ENCODE measurements at regions not wholly inside any gene's neighbourhood (a gene's known extent, or its start where the extent isn't known, plus 50 kb on each side); places are given as distances from the start of the nearest gene placed in this dataset.

DNA sequence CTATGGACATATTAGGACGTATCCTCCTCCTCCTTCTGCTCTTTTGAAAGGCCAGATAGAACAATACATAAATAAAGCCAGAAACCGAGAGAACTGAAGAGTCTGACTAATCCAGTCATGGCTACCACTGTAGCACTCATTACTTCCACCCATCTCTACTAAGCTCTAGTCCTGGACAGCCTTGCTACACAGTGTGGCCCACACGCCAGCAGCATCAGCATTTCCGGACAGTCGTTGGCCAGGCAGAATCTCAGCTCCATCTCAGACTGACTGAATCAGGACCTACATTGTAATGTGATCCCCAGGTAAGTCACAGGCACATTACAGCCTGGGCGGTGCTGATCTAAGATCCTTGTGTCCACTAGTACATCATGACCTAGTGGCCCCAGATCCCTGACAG, 182.9 kb downstream of the DRD1 start:
- Mint-ChIP-seq H3K27ac (ENCODE audit: unreplicated experiment) (no peak overlapping the region), H3K27me3 (ENCODE audit: low read depth) (peaks cover 3% of the 10 kb centered on the region), H3K36me3 (ENCODE audit: low read depth) (no peaks in the 10 kb centered on the region), H3K9me3 (ENCODE audit: low read depth) (peaks cover 6% of the 10 kb centered on the region), H3K4me3 (ENCODE audit: unreplicated experiment) (no peak overlapping the region), H3K4me1 (ENCODE audit: low read depth) (no peaks in the 10 kb centered on the region)
- TF ChIP-seq, protein P1, sequence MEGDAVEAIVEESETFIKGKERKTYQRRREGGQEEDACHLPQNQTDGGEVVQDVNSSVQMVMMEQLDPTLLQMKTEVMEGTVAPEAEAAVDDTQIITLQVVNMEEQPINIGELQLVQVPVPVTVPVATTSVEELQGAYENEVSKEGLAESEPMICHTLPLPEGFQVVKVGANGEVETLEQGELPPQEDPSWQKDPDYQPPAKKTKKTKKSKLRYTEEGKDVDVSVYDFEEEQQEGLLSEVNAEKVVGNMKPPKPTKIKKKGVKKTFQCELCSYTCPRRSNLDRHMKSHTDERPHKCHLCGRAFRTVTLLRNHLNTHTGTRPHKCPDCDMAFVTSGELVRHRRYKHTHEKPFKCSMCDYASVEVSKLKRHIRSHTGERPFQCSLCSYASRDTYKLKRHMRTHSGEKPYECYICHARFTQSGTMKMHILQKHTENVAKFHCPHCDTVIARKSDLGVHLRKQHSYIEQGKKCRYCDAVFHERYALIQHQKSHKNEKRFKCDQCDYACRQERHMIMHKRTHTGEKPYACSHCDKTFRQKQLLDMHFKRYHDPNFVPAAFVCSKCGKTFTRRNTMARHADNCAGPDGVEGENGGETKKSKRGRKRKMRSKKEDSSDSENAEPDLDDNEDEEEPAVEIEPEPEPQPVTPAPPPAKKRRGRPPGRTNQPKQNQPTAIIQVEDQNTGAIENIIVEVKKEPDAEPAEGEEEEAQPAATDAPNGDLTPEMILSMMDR (IDR thresholded peaks at IDR 0.05): no peak
- no peak for DNase-seq (ENCODE audit: low spot score)

DNA sequence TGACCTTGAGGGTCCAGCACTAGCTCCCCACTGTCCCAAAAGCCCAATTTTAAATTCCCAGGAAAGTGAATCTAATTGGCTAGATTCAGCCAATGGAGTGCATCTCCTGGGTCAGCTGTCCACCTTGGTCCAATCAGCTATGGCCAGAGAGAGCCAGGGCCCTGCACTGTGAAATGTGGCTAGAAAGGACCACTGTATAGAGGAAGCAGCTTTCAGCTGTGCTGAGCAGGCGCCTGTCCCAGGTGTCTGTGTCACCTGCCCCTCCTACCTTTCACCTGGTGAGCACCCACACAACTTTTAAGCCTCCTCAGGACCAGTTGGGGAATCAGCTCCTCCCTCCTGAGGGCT, 186.2 kb downstream of the DRD1 start:
- peaks cover 6% of the 10 kb centered on the region for H3K9me3 Mint-ChIP-seq (ENCODE audit: low read depth)

DNA sequence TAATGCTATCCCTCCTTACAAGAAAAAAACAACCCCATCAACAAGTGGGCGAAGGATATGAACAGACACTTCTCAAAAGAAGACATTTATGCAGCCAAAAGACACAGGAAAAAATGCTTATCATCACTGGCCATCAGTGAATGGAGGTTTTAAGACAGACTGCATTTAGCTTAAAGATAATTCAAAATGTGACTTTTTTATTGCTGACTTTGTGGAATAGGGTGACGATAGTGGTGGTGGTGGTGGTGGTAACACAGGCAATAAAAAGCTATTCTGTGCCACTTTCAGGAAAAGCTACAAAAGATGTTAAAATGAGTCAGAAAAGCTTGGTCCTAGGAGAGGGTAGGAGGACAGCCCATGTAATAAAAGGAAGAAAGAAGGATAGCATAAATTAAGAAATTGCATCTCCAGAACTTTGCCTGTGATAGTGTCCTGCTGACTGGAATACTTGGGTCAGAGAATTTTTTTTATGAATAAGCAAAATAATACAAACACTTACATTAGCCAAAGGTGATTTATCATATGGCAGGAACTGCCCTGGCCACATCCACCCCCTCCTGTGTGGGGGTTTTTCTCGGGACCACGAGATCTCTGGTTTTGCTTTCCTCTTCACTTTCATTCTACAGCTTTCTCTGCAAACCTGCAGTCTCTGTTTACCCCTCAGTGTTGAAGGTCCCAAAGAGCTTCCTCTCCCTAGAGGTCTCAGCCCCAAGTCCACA, 186.7 kb downstream of the DRD1 start:
- TF ChIP-seq, protein P1 (IDR thresholded peaks at IDR 0.05): no peak
- H3K27ac Mint-ChIP-seq (ENCODE audit: unreplicated experiment): no peak overlapping the region
- H3K27me3 Mint-ChIP-seq (ENCODE audit: low read depth): peaks cover 3% of the 10 kb centered on the region
- H3K36me3 Mint-ChIP-seq (ENCODE audit: low read depth): no peaks in the 10 kb centered on the region
- peaks cover 8% of the 10 kb centered on the region for H3K4me1 Mint-ChIP-seq (ENCODE audit: low read depth)
- DNase-seq (ENCODE audit: low spot score): no peak
- H3K9me3 Mint-ChIP-seq (ENCODE audit: low read depth): peaks cover 3% of the 10 kb centered on the region
- no peak overlapping the region for H3K4me3 Mint-ChIP-seq (ENCODE audit: unreplicated experiment)

More for the DNA sequence above, 186.2 kb downstream of the DRD1 start:
- H3K36me3 Mint-ChIP-seq (ENCODE audit: low read depth): no peaks in the 10 kb centered on the region
- peaks cover 8% of the 10 kb centered on the region for H3K4me1 Mint-ChIP-seq (ENCODE audit: low read depth)
- H3K27me3 Mint-ChIP-seq (ENCODE audit: low read depth): peaks cover 3% of the 10 kb centered on the region
- TF ChIP-seq, protein P1 (IDR thresholded peaks at IDR 0.05): no peak
- no peak overlapping the region for H3K4me3 Mint-ChIP-seq (ENCODE audit: unreplicated experiment)
- no peak overlapping the region for H3K27ac Mint-ChIP-seq (ENCODE audit: unreplicated experiment)
- DNase-seq (ENCODE audit: low spot score): no peak

DNA sequence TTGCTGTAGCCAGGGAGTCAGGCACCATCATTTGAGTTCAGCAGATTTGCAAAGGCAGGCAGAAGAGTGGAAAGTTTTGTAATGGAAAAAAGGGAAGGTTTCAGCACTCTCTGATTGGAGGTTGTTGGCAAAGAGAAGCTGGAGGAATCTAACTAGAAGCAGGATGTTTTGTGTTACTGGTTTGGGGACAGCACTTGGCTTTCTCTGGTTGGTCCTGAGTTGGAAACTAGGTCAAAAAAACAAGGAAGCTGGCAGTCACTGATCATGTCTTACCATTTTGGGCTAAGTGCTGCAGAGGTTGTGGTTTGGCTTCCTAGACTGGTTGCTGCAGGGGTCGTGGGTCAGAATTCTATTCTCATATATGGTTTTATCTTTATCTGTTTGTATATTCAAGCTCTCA, 189.8 kb downstream of the DRD1 start:
- Mint-ChIP-seq H3K4me3 (ENCODE audit: unreplicated experiment) (no peak overlapping the region), H3K9me3 (ENCODE audit: low read depth) (peaks cover 6% of the 10 kb centered on the region), H3K27me3 (ENCODE audit: low read depth) (no peaks in the 10 kb centered on the region), H3K27ac (ENCODE audit: unreplicated experiment) (peak overlapping the region; percentile 63), H3K36me3 (ENCODE audit: low read depth) (no peaks in the 10 kb centered on the region), H3K4me1 (ENCODE audit: low read depth) (peaks cover 8% of the 10 kb centered on the region)
- TF ChIP-seq, protein P1 (IDR thresholded peaks at IDR 0.05): no peak
- DNase-seq (ENCODE audit: low spot score): no peak

DNA sequence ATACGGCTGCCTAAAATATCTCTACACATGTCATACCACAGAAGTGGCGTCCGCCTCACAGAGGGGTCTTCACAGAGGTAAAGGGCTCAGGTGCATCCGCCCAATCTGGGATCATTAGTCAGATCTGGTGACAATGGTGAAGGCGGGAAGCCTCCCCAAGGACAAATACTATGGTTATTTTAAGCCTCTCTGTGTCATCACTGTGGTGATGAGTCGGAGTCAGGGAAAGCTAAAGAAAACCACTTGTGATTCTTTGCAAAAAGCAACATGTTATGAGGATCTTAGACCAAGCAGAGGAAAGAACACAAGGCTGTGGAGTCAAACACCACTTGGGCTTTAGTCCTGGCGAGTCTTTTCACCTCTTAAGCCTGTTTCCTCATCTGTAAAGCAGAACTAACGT, 190.4 kb downstream of the DRD1 start:
- no peak overlapping the region for H3K27ac Mint-ChIP-seq (ENCODE audit: unreplicated experiment)

More for the DNA sequence above, 190.4 kb downstream of the DRD1 start:
- Mint-ChIP-seq H3K36me3 (ENCODE audit: low read depth) (no peaks in the 10 kb centered on the region), H3K4me3 (ENCODE audit: unreplicated experiment) (no peak overlapping the region), H3K27me3 (ENCODE audit: low read depth) (no peaks in the 10 kb centered on the region), H3K9me3 (ENCODE audit: low read depth) (peaks cover 7% of the 10 kb centered on the region), H3K4me1 (ENCODE audit: low read depth) (peaks cover 8% of the 10 kb centered on the region)
- DNase-seq (ENCODE audit: low spot score): no peak
- TF ChIP-seq, protein P1 (IDR thresholded peaks at IDR 0.05): no peak
